Medulla oblongata (tissue), 1 donor: ENCODE measurements at regions not wholly inside any gene's neighbourhood (a gene's known extent, or its start where the extent isn't known, plus 50 kb on each side); places are given as distances from the start of the nearest gene placed in this dataset.
"Not testable (repeated sequence)": the region's sequence is repeated elsewhere in the genome, so short reads cannot be mapped to it uniquely, and the experiment has no call there.

Experiments used
- DNase-seq: peaks from one replicate; pipeline ENCODE4 v3.0.0-alpha.2; 2015; ENCODE audit errors: extremely low spot score

DNA sequence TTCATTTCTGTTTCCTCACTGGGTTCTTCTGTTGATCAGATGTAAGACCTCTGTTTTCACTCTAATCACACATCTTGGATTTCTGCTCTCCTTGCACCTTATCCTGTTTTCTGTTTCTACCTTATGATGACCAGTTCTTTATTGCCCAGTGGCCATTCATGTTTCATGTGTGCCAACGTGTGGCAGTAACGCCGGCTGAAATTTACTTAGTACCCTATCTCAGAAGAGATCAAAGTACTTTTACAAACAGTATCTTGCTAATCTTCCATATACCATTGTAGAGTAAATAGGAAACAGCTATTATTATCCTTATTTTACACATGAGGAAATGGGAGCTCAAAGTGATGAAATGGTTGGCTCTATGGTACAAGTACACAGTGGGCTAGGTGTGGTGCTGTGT is 74.0 kb downstream of the GATA3 start:
- DNase-seq = no peak

DNA sequence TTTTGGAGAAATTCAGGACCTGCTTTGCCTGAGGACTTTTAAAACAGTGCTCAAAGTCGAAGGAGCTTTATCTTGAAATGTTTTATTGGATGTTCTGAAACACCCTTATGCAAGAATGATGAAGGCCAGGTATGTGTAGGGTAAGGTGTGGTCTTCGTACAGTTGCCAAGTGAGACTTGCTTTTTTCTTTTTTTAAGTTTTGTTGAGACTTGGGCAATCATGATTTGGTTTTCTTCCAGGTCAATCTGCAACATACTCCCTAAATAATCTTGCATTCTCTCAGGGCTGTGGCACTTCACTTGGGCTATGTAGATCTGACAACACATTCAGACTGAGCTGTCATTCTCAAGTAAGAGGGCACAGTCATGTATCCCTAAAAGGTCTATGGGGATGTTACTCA is 75.0 kb downstream of the GATA3 start:
- no peak for DNase-seq

DNA sequence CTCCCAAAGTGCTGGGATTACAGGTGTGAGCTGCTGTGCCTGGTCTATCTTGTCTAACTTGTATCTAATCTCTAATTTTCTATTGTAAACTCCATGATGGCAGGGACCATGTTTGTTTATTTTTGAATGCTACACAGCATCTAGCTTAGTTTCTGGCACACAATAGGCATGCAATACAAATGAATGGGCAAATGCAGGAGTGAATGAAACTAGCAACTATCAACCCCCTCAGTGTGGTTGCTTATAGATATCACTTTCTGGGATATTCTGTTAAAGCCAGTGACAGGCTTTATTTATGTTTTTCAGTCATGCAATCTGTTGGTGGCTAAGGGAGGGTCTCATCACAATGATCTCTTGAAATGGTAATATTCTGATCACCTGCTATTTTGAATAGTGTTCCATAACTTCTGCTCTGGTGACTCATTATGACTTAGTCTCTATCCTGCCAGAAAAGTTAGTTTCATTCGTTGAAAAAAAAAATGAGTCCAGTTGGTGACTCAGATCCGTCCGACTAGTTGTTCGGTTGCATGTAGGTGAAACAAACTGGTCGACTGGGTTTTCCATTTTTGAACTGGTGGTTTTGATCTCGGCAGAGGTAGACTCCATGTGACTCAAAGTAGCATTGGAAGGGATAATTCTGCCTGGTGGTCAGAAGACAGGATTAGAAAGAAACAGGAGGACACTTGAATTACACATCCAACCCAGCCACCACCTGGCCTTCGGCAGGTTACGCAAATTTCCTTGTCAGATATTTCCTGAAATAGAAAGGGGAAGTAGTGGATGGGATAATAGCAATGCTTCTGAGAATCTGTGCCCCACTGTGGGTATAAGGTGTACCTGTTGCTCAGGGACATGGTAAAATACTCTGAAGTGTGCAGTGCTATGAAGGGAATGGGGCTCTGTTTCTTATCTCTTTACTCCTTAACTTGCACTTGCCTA is 76.8 kb downstream of the GATA3 start:
- DNase-seq = no peak

DNA sequence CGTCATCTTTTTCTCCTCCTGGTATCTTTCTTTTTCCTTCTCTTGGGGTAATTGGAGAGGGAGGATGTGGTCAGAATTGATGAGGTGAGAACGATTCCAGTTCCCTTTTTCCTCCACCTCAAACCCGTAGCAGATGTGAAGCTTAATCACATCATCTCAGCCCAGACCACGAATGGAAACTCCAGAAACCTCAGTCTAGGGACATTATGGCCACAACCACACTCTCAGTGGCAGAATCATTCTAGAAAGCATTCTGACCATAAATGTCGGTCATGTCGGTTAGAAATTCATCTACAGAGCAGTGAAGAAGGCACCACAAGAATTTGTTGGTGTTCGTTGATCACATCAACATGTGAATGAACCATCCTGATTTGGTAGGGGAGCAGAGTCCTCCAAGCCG is 78.7 kb downstream of the GATA3 start:
- DNase-seq = no peak

DNA sequence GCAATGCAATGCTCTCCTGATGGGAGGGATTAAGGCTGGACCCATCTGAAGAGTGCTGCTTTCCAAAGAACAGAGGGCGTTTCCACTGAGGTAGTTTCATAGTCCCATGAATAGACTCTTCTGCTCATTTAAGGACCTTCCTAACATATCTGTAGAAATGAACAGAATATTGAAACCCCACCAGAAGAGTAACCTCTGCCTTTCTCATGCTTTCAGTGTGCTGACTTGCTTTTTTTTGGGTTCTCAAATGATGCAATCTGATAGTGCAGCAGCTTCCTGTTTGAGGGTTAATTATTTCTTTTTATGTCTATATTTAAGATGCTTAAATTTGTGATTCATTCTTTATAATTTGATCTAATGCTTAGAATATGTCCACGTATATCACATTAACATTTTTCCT is 82.2 kb downstream of the GATA3 start:
- DNase-seq = no peak

DNA sequence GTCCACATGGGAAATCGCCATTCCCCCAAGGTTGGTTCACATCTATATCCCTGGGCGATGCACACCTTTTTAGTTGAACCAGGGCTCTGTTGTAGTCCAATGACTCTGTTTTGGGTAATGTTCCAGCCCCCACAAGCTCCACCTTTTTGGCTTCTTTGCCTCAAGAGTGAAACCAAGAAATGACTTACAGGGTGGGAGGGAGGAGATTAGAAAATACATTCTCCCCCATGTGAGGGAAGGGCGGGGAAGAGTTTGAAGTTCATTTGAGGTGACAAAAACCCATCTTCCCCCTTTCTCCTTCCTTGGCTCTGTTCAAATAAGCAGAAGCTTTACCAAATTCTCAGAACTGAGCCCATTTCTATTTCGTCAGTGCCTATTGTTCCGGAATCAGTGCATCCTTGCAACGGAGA is 82.8 kb downstream of the GATA3 start:
- no peak for DNase-seq

DNA sequence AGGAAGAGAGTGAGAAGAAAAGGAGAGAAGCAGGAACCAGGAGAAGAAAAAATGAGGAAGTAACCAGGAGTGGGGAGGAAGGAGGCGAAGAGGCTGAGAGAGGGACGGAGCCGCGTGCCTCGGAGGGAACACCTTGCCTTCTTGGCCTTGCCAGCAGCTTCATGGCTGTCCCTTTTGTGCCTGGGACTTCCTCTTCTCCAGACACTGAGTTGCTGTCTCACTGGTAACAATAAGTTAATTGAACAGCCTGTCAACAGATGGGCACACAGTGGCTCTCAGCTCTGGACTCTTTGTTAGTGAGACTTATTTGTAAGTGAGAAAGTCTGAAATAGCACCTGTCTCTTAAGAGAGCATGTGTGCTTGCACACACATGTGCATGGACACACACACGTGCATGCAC is 83.2 kb downstream of the GATA3 start:
- DNase-seq = peak; percentile 23

DNA sequence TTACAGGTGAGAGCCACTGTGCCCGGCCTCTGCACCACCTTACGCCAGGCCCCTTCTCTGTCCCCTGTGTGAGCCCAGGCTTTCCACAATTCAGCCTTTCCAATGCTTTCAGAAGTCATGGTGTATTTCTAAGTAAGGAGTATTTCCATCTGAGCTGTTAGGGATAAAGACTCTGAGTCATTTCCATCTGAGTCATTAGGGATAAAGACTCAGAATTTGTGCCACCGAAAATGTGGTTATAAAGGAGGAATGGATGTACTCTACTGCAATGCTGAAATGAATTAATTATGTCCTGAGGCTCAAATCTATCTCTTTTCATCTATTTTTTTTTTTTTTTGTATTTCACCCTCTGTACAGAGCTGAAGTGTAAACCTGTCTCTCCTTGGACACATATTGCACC is 84.0 kb downstream of the GATA3 start:
- no peak for DNase-seq

DNA sequence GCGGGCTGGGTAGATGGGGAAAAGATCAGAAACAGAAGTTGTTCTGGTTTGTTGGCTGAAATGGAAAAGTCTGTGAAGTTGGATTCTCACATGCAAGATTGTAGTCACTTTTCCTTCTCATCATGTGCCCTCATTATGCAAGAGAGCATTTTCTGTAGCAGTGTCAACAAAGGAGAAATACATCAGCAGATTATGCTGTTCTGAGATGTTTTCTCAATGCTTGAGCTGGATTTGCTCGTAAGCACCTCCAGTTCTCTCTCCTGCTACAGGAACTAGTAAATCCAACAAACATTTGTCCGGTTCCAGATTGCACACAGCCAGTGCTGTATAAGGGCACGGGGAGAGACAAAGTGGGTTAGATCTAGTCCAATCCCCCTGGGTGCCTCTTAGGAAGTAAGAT is 90.0 kb downstream of the GATA3 start:
- no peak for DNase-seq

DNA sequence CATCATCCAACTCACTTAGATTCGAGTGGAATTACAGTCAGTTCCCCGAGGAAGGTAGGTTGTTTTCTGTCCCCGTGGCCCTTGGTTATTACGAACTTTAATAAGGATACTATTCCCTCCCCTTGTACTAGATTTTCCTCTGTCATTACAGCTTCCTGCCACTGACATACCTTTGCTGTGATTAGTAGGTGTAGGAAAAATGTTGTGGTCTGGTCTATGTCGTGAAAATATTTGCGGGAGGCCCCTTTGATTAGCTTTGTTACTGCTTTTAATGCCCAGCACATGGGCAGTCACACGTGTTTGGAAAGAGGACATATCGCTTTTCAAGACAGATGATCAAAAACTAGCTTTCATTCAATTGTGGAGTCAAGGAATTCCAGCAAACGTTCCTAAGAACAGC is 92.2 kb downstream of the GATA3 start:
- no peak for DNase-seq

DNA sequence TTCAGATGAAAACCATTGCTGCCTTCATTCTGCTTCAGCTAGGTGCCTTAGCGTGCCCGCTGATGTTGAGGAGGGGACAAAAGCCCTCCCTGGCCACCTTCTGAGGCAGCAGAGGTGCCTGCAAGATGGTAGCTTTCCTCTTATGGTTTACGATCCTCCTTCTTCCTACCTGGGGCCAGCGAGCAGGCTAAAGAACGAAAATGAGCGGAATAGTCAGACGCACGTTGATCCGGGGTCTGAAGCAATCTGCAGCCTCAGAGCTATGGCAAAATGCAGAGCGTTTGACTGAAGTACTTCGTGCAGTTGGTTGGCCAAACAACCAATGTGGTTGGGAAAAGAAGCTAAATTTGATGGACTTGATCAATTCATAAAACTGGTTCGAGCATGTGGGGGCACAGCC is 95.5 kb downstream of the GATA3 start:
- no peak for DNase-seq

DNA sequence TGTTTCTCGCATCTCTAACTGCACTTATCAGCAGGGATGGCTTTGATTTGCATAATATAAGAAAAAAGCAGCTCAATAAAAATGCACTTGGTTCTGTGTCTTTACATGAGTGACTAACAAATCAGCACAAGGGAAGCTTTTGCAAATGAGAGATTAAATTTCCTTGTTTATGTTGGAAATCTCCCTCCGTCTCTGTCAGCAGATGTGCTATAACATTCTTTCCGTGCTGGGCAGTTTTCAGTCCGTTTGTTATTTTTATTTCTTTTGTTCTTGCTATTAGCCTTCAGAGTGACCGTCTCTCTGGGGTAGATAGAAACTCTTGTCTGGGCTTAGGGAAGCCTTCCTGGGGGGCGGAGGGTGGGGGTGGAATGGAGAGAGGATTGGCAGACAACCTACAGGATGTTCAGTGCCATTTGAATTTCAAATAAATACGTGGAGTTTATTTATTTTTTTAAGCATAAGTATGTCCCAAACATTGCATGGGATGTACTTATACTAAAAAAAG is 96.0 kb downstream of the GATA3 start:
- no peak for DNase-seq

DNA sequence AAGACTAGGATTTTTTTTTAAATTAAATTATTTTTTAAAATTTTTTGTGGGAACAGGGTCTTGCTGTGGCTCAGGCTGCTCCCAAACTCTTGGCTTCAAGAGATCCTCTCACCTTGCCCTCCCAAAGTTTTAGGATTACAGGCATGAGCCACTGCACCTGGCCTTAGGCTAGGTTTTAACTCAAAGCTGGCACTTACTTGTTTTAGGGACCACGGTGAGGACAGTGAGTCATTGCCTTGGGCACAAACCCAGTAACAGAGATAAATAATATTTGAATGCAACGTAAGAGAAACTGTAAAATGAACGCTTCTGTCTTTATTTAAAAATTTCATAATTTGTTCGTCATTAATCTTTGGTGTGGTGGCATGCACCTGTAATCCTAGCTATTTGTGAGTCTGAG is 96.6 kb downstream of the GATA3 start:
- DNase-seq = no peak

DNA sequence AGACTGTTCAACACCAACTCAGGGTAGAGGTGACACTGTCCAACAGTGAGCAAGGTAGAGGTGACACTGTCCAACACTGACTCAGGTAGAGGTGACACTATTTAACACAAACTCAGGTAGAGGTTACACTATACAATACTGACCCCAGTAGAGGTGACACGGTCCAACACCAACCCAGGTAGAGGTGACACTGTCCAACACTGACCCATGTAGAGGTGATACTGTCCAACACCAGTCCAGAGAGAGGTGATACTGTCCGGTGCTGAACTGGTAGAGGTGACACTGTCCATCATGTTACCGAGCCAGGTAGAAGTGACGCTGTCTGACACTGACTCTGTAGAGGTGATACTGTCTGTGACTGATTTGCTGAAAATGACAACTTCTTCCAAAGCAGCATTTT is 102.4 kb downstream of the GATA3 start:
- DNase-seq = no peak

DNA sequence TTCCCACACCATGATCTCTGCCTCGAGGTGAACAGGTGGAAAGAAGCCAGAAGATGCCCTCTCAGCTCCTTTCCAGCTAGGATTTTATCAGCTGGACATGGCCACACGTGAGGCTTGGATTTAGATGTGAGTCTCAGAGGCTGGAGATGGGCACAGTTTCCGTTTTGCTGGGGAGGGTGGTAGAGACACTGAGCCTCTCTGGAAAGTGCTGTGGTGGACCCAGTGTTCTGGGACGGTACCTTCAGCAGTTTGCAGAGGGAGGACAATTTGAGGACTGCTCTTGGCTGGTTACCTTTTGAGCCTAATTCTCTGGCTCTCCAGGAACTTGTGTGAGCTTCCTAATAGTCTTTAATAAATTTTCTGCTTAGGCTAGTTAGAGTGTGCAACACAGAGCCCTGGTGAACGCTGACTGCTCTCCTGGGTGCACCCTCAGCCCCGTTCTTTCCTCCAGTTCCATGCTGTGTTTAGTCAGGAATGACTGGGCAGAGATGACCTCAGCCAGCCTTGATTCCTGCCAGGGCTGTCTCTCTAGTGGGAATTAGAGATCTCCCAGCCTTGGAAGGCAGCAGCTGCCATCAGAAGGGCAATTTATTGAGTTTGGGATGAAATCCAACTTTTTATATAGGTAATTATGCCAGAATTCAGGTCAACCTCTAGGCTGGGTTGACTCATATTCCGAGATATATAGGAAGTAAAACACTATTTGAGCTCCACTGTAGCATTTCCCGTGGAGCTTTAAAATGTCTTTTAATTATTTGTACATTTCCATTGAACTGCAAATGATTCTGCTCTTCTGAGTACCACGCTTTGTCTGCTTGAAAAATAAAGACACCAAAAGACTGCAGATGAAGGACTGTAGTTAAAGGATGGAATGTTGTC is 103.9 kb downstream of the GATA3 start:
- DNase-seq = no peak

DNA sequence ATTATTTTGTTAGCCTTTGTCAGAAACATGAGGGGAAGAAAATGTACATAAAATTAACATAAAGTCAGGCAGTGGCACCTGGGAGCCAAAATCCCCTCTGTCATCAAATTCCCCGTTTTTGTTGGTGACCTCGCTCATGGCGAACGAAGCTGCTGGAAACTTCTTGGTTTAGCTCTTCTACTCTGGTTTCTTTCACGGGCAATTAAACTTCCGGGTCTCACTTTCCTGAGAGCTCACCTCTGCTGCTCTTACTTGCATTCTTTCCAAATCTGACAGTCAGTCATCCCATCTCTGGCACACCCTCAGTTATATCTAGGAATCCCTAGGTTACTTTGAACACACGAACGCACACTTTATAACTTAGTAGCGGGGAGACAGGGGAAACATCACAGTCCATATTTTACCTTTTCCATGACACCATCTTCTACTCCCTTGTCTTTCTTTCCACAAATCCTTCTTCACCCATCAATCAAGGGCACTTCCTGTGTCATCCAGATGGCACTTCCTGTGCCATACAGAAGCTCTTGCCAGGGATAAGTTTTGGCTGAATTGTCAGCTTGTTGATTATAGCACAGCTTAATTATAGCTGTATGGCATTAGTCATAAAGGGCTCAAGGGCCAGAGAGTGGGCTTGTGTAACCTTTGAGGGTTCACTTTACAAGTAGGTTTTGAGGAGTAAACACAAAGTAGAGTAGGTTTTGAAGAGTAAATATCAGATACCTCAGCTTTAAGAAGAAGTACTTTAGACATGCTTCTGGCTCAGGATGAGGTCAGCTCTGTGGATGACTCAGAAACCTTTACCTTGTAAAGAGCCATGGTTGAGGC is 105.1 kb downstream of the GATA3 start:
- DNase-seq = no peak

DNA sequence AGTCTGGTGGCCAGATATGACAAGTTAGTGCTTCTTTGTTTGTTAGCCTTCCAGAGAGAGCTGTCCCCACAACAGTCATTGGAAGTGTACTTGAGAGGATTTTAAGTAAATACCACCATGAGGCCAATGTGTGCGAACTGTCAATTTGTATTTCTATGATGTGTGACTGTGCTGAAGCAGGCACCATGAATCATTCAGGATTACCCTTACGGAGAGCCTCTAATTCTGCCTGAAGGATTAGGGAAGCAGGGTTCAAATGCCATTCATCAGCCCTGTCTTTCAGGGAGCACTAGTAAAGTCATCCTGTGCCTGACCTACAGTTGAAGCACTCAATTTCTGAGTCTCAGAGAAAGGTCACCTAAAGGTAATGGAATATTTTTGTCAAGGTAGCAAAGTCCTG is 109.3 kb downstream of the GATA3 start:
- DNase-seq = no peak

DNA sequence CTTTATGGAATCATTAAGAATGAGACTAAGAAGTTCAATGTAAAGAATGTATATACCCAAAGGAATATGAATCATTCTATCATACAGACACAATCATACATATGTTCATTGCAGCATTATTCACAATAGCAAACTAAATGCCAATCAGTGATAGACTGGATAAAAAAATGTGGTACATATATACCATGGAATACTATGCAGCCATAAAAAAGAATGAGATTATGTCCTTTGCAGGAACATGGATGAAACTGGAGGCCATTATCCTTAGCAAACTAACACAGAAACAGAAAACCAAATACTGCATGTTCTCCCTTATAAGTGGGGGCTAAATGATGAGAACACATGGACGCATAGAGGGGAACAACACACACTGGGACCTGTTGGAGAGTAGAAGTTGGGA is 110.2 kb downstream of the GATA3 start:
- not testable (repeated sequence) for DNase-seq

DNA sequence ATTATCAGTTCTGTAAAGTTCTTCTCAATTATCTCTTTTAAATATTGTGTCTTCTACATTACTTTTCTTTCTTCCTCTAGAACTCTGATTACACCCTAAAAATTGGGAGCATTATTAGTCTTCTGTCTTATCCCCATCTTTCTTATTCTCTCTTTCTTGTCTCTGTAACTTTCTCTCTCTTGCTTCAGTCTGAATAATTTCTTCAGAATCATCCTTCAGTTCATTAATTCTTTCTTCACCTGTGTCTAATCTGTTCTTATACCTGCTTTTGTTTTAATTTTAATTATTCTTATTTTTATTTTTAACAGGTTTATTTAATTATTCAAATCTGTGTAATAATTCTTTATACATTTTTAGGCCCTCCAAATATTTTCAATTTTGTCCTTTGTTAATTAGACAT is 114.3 kb downstream of the GATA3 start:
- no peak for DNase-seq

DNA sequence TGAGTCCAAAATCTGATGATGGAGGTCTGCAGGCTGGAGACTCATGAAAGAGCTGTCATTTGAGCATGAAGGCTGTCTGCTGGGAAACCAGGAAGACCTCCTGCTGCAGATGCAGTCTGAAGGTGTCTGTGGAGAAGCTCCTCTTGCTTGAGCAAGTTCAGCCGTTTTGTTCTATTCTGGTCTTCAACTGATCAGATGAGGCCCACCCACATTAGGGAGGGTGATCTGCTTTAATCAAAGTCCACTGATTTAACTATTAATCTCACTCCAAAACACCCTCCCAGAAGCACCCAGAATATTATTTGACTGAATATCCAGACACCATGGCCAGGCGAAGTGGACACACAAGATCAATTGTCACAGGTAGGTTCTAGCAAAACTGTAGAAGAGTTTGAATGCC is 116.5 kb downstream of the GATA3 start:
- DNase-seq = no peak

DNA sequence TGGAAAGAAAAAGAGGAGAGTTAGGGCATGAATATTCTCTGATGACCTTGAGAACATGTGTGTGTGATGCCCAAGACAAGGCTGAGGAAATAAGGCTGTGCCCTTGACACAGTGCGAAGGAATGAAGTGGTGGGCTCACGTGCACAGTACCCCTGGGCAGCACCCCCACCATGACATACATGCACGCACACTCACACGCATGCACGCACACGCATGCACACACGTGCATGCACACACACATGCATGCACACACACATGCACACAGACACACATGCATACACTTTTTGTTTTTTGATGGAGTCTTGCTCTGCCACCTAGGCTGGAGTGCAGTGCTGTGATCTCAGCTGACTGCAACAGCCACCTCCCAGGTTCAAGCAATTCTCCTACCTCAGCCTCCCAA is 118.1 kb downstream of the GATA3 start:
- DNase-seq = no peak
